ENCODE measurements at regions not wholly inside any gene's neighbourhood (a gene's known extent, or its start where the extent isn't known, plus 50 kb on each side); places are given as distances from the start of the nearest gene placed in this dataset.

GRCh38 chrX:131818297-131818936 is 204.7 kb upstream of the STK26 start:
- intact Hi-C loops (cut with DNase I) = loop anchor here (10.0 kb wide), 2 partner anchors 54 to 94 kb away; no protein-coding TSS in a partner anchor
- peaks cover 0 to 12% (median 4%) of the 10 kb centered on the region in 4 donors for H3K4me1 ChIP-seq
- H3K9me3 ChIP-seq = no peaks in the 10 kb centered on the region
- DNase-seq (ENCODE audit: extremely low spot score) = no peak
- H3K36me3 ChIP-seq = no peaks in the 10 kb centered on the region
- H3K27me3 ChIP-seq = no peaks in the 10 kb centered on the region
- H3K4me3 ChIP-seq = no peak overlapping the region
- H3K27ac ChIP-seq (replicated peaks in 1 of 4) = no peak overlapping the region
- WGBS = 74% methylated on average over 5 of the region's 5 CpGs
- TF ChIP-seq POLR2AphosphoS5 (IDR thresholded peaks at IDR 0.05) (no peak), EP300 (IDR thresholded peaks at IDR 0.05) (no peak), POLR2A (IDR thresholded peaks at IDR 0.05; ENCODE audit: low read depth) (no peak)

DNA sequence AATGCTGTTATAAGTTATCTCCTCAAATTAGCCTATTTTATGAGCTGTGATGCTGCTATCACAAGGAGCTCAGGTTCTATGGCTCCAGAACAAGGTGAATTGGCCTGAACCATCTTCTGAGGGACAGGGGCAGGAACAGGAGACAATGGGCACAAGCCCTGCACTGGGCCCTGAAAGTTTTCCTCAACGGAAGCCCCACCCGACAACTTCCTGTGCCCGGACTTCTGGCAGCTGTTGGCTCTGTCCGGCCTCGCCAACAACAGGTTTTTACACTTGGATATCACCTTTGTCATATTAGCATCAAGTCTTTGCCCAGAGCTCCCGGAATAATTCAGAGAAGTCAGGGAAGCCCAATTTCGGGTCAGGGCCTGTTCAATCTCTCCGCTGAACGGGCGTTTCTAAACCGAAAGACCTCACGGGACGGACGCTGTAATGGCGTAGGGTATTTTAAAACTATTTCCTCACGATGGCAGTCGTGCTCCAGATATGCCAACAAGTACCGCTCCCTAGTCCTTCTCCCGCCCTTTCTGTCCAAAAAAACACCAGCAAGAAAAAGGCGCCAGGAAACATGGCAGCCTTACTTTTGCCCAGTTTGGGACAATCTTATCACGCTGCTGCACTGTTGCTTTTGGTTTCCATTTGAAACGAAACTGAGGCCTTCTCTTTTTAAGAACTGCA is 201.0 kb upstream of the STK26 start:
- Histone ChIP-seq H3K27ac (replicated peaks in 1 of 4) (peak overlapping the region in 2 of 4 donors; percentile 76 to 81), H3K4me3 (peak overlapping the region in 2 of 4 donors; percentile 52 to 64), H3K9me3 (no peaks in the 10 kb centered on the region), H3K4me1 (peaks cover 0 to 12% (median 2%) of the 10 kb centered on the region in 4 donors), H3K36me3 (no peaks in the 10 kb centered on the region), H3K27me3 (no peaks in the 10 kb centered on the region)
- 61% methylated on average over 19 of the region's 22 CpGs for WGBS
- DNase-seq (ENCODE audit: extremely low spot score) = no peak
- intact Hi-C loops (cut with DNase I) = no loop called here
- TF ChIP-seq POLR2A (IDR thresholded peaks at IDR 0.05; ENCODE audit: low read depth) (no peak), CTCF (IDR thresholded peaks at IDR 0.05) (peak in 2 of 3 experiments; percentile 34 to 55), EP300 (IDR thresholded peaks at IDR 0.05) (no peak), POLR2AphosphoS5 (IDR thresholded peaks at IDR 0.05) (peak; percentile 65 to 77)

DNA sequence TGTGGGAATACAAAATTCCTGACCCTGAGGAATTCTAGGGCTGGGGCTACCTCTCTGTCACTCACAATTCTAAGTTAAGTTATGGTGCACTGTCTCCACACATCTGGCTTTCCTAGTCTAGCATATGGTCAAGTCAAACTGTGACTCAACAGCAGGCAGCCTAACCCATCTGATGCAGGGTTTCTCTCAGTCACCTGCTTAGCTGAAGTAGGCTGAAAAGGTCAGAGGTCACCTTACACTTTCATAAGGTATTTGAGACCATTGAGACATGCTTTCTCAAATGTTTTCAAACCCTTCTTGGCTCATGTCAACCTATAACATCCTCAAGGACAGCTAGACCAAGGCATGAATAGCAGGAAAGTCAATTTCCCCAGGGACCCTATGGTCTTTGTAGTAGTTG is 196.5 kb upstream of the STK26 start:
- DNase-seq (ENCODE audit: extremely low spot score) = no peak
- TF ChIP-seq CTCF (IDR thresholded peaks at IDR 0.05) = no peak
- TF ChIP-seq POLR2A (IDR thresholded peaks at IDR 0.05; ENCODE audit: low read depth) = no peak
- Histone ChIP-seq H3K4me3 (no peak overlapping the region), H3K36me3 (no peaks in the 10 kb centered on the region), H3K4me1 (peaks cover 0 to 13% (median 2%) of the 10 kb centered on the region in 4 donors), H3K9me3 (no peaks in the 10 kb centered on the region), H3K27ac (replicated peaks in 1 of 4) (no peak overlapping the region), H3K27me3 (no peaks in the 10 kb centered on the region)
- intact Hi-C loops (cut with DNase I) = no loop called here

DNA sequence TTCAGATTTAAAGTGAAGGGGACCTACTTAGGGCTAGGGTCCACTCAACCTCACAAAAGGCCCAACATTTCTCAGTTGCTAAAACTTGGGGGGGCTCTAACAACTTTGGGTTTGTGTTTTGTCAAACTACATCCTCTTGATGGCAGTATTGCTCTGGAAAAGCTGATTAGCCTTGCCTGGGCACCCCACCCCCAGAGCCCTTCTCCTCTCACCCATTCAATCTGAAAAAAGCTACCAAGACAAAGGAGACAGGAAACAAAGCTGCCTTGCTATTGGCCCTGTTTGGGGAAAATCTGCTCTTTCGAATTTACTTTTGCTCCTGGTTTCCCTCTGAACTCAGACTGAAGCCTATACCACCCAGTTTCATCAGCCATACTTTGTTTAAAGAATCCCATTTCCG is 195.2 kb upstream of the STK26 start:
- TF ChIP-seq EP300 (IDR thresholded peaks at IDR 0.05) = no peak
- TF ChIP-seq POLR2A (IDR thresholded peaks at IDR 0.05; ENCODE audit: low read depth) = no peak
- TF ChIP-seq CTCF (IDR thresholded peaks at IDR 0.05) = no peak
- no peak for TF ChIP-seq POLR2AphosphoS5 (IDR thresholded peaks at IDR 0.05)
- no peaks in the 10 kb centered on the region for H3K9me3 ChIP-seq
- no peaks in the 10 kb centered on the region for H3K27me3 ChIP-seq
- intact Hi-C loops (cut with DNase I) = no loop called here
- WGBS = 62% methylated on average over 2 of the region's 2 CpGs
- H3K27ac ChIP-seq (replicated peaks in 1 of 4) = no peak overlapping the region
- no peaks in the 10 kb centered on the region for H3K36me3 ChIP-seq
- DNase-seq (ENCODE audit: extremely low spot score) = no peak
- H3K4me1 ChIP-seq = peaks cover 0 to 10% (median 0%) of the 10 kb centered on the region in 4 donors
- H3K4me3 ChIP-seq = no peak overlapping the region

DNA sequence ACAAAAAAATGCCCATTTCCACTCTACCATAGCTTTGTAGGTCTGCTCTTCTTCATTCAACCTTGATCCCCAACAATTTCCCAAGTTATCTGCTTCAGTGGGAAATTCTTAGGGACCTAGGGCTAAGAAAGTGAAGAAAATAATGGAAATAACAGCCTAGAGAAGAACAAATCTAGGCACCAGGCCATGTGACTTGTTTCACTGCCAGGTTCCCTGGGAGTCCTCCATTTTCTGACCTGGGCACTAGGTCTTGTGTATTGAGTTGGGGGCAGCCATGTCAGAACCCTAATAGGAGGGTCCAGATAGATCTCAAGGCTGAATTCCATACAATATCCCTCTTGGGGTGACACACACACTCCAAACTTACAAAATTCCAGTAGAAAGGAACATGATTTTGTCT is 194.6 kb upstream of the STK26 start:
- H3K27me3 ChIP-seq = no peaks in the 10 kb centered on the region
- no peak for TF ChIP-seq POLR2A (IDR thresholded peaks at IDR 0.05; ENCODE audit: low read depth)
- TF ChIP-seq POLR2AphosphoS5 (IDR thresholded peaks at IDR 0.05) = no peak
- TF ChIP-seq CTCF (IDR thresholded peaks at IDR 0.05) = no peak
- no peak for TF ChIP-seq EP300 (IDR thresholded peaks at IDR 0.05)
- no peaks in the 10 kb centered on the region for H3K36me3 ChIP-seq
- no peak overlapping the region for H3K27ac ChIP-seq (replicated peaks in 1 of 4)
- H3K4me3 ChIP-seq = no peak overlapping the region
- DNase-seq (ENCODE audit: extremely low spot score) = no peak
- peaks cover 0 to 10% (median 0%) of the 10 kb centered on the region in 4 donors for H3K4me1 ChIP-seq
- intact Hi-C loops (cut with DNase I) = no loop called here
- no peaks in the 10 kb centered on the region for H3K9me3 ChIP-seq
